ENCODE measurements at regions not wholly inside any gene's neighbourhood (a gene's known extent, or its start where the extent isn't known, plus 50 kb on each side); places are given as distances from the start of the nearest gene placed in this dataset.
"Not testable (repeated sequence)": the region's sequence is repeated elsewhere in the genome, so short reads cannot be mapped to it uniquely, and the experiment has no call there.

DNA sequence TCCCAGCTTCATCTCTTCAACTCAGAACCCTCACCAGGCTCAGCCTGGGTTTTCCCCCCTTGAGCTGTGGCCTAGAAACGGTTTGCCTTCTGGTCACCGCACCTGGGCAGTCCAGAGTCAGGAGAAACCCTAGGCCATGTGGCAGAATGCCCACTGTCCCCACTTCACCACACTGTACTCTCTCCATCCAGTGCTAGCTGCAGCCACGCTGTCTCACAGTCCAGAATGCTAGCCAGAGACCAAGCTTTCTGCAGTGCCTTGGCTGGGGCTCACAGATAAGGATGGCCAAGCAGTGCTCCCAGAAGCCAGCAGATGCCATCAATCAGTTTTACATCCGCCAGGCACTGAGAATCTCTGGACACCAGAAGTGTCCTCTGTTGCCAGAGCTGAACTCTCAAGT lies 3943.8 kb upstream of the OR11H1 start:
- TF ChIP-seq, protein P1, sequence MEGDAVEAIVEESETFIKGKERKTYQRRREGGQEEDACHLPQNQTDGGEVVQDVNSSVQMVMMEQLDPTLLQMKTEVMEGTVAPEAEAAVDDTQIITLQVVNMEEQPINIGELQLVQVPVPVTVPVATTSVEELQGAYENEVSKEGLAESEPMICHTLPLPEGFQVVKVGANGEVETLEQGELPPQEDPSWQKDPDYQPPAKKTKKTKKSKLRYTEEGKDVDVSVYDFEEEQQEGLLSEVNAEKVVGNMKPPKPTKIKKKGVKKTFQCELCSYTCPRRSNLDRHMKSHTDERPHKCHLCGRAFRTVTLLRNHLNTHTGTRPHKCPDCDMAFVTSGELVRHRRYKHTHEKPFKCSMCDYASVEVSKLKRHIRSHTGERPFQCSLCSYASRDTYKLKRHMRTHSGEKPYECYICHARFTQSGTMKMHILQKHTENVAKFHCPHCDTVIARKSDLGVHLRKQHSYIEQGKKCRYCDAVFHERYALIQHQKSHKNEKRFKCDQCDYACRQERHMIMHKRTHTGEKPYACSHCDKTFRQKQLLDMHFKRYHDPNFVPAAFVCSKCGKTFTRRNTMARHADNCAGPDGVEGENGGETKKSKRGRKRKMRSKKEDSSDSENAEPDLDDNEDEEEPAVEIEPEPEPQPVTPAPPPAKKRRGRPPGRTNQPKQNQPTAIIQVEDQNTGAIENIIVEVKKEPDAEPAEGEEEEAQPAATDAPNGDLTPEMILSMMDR (IDR thresholded peaks at IDR 0.05), result not testable (repeated sequence)
- TF ChIP-seq POLR2A, EP300, POLR2AphosphoS5 (IDR thresholded peaks at IDR 0.05): not testable (repeated sequence)

Measured in suprapubic skin (tissue), 4 donors.